Spleen (tissue), 7 donors: ENCODE measurements at regions not wholly inside any gene's neighbourhood (a gene's known extent, or its start where the extent isn't known, plus 50 kb on each side); places are given as distances from the start of the nearest gene placed in this dataset.

ENCODE experiments used
- POLR2A ChIP-seq, 3 donors: fragments of 450-650 bp; IDR thresholded peaks; one replicate each; pipeline ENCODE4 v1.5.1; 2017; ENCODE audit warnings: antibody characterized with exemption in 3 of 3, mild to moderate bottlenecking in 1 of 3
- POLR2AphosphoS5 ChIP-seq, 3 donors: sonication (generic); formaldehyde crosslinking; IDR thresholded peaks; one replicate each; pipeline ENCODE4 v1.5.1; 2017; ENCODE audit warnings: antibody characterized with exemption in 3 of 3
- TF ChIP-seq, protein P1 (sequence below), 11 experiments: fragments of 200-600 bp in 7 of 11; fragments of 450-650 bp in 4 of 11; sonication (generic) in 4 of 11; IDR thresholded peaks in 8 of 11; conservative IDR thresholded peaks in 3 of 11; 1 replicate in 7 of 11; 2 replicates in 4 of 11; pipeline versions ENCODE4 v1.4.0 to v1.8.0; 2016 to 2021; ENCODE audit warnings: antibody characterized with exemption in 11 of 11, inconsistent platforms in 4 of 11, mild to moderate bottlenecking in 1 of 11
- donor health status: DM: no; HTN: no; CAD: no; lungs with moderate emphysema.
- donor health status: DM: no; HTN: no; CAD: no.
- donor health status: DM: no; HTN: no; CAD: no.

DNA sequence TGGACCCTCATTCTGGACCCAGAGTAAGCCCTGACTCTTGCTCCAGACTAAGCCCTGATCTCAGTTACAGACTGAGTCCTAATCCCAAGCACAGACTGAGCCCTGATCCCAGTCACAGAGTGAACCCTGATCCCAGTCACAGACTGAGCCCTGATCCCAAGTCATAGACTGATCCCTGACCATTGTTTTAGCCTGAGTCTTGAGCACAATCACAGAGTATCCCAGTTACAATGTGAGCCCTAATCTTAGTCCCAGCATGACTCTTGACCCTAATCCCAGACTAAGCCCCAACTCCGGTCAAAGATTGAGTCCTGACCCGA is 240.6 kb downstream of the RBM19 start:
- TF ChIP-seq, protein P1, sequence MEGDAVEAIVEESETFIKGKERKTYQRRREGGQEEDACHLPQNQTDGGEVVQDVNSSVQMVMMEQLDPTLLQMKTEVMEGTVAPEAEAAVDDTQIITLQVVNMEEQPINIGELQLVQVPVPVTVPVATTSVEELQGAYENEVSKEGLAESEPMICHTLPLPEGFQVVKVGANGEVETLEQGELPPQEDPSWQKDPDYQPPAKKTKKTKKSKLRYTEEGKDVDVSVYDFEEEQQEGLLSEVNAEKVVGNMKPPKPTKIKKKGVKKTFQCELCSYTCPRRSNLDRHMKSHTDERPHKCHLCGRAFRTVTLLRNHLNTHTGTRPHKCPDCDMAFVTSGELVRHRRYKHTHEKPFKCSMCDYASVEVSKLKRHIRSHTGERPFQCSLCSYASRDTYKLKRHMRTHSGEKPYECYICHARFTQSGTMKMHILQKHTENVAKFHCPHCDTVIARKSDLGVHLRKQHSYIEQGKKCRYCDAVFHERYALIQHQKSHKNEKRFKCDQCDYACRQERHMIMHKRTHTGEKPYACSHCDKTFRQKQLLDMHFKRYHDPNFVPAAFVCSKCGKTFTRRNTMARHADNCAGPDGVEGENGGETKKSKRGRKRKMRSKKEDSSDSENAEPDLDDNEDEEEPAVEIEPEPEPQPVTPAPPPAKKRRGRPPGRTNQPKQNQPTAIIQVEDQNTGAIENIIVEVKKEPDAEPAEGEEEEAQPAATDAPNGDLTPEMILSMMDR (IDR thresholded peaks at IDR 0.05 in 8 of 11, conservative IDR thresholded peaks at IDR 0.05 in 3 of 11) = no peak
- TF ChIP-seq POLR2AphosphoS5 (IDR thresholded peaks at IDR 0.05) (no peak), POLR2A (IDR thresholded peaks at IDR 0.05) (no peak)
